ENCODE measurements at regions not wholly inside any gene's neighbourhood (a gene's known extent, or its start where the extent isn't known, plus 50 kb on each side); places are given as distances from the start of the nearest gene placed in this dataset.

GRCh38 chr9:107431461-107431860 is 58.1 kb downstream of the KLF4 start:
- no peak for DNase-seq (ENCODE audit: low read depth)

- no peak for DNase-seq (ENCODE audit: low read depth)
Observed at GRCh38 chr9:107430071-107430470, 59.5 kb downstream of the KLF4 start.

DNA sequence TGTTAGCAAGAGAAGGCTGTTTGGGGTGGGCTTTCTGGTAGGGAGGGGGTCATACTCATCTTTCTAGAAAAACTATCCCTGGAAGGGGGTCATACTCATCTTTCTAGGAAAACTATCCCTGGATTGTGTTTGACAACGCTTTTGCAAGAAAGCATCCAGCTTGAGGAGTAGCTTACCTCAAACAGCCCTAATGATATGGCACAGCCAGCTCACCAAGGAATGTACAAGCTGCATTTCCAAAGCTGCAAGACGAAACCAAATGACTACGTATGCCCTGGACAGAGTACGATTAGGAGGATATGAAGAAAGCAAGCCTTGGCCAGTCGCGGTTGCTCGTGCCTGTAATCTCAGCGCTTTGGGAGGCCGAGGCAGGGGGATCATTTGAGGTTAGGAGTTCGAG is 63.4 kb downstream of the KLF4 start:
- no peak for DNase-seq (ENCODE audit: low read depth)

DNA sequence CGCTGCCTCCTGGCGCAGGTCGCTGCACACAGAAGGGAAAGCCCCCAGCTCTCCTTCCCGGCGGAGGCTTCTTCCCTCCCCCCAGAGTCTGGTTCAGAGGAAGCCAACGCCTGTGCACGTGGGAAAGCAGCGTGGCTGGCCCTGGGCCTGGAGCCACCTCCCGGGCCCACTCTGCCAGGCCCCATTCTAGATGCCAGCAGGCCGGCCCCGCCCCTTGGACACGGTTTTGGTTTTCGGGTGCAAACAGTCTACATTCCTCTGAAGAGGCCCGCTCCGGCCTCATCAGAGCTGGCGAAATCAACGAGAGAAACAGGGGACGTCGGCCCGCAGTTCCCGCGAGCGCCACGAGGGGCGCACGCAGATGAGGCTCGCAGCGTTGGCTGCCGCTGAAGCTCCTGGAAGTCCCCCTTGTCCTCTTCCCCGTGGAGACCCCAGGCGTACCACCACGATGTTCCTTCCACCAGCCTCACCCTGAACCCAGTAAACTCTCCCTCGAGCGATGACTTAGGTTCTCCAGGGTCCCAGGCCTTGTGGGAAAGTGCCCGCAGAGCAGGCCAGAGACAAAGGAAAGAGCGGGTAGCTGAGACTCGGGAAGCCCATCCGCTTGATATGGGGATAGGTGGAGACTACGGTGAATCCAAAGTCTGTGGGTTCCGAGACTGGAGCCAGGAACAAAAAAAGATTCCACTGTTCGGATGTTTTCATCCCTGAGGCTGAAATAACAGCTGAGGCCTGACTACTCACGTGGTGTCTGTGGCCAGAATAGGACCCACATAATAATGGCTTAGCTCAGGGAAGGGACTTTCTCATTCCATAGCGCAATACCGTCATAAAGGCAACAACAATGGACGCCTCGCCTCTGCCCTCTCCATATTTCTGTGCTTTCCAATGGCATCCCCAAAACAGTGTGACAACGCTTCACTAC is 64.2 kb downstream of the KLF4 start:
- DNase-seq (ENCODE audit: low read depth) = peak; percentile 35

DNA sequence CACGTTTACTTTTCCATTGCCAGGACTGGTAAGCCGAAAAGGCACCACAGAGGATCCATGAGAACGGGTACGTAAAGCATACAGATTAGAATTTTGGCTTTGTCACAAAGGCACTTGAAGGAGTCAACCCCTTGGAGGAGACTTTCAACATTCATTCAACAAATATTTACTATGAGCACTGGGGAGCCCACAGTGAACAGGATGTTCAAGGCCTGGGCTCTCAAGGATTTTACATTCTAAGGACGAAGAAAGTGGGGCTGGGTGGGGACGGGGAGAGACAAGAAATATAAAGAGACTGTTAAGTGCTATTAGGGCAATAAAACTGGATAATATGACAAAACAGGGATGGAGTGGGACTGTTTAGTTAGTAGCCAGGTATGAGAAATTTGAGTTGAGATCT is 66.0 kb downstream of the KLF4 start:
- no peak for DNase-seq (ENCODE audit: low read depth)

- DNase-seq (ENCODE audit: low read depth) = no peak
Observed at GRCh38 chr9:107422189-107423185, 67.1 kb downstream of the KLF4 start.

DNA sequence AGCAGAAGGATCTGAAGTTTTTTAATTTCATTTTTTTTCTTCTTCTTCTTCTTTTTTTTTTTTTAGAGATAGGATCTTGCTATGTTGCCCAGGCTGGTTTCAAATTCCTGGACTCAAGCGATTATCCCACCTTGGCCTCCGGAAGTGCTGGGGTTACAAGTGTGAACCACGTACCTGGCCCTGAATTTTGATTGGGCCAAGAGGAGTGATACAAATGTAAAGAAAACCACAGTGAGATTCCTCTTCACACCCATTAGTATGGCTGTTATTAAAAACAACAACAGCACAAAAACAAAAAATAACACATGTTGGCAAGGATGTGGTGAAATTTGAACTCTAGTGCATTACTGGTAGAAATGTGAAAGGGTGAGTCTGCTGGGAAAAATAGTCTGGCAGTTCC is 79.1 kb downstream of the KLF4 start:
- DNase-seq (ENCODE audit: low read depth) = no peak

GRCh38 chr9:107409581-107410389 is 79.8 kb downstream of the KLF4 start:
- DNase-seq (ENCODE audit: low read depth) = no peak

- DNase-seq (ENCODE audit: low read depth) = no peak
Observed at GRCh38 chr9:107407675-107408074, 81.9 kb downstream of the KLF4 start.

GRCh38 chr9:107405511-107405910 is 84.1 kb downstream of the KLF4 start:
- no peak for DNase-seq (ENCODE audit: low read depth)

DNA sequence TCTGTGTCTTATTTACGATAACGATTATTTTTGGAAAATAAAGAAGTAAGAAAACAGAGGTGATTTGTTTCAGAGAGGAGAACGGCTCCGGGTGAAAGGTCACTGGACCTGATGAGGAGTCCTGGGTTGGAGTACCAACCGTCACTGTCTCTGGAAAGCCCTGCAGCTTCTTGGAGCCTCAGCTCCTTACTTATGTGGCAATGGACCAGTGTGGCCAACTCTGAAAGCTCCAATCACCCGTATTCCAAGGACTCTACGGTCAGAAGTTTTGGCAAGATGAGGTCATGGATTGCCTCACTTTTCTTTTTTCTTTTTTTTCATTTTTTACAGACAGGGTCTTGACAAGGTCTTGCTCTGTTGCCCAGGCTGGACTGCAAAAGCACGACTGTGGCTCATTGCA is 84.8 kb downstream of the KLF4 start:
- DNase-seq (ENCODE audit: low read depth) = no peak

- DNase-seq (ENCODE audit: low read depth) = no peak
Observed at GRCh38 chr9:107404161-107404560, 85.4 kb downstream of the KLF4 start.

- DNase-seq (ENCODE audit: low read depth) = no peak
Observed at GRCh38 chr9:107397076-107398044, 92.2 kb downstream of the KLF4 start.

GRCh38 chr9:107394264-107394663 is 95.3 kb downstream of the KLF4 start:
- no peak for DNase-seq (ENCODE audit: low read depth)

DNA sequence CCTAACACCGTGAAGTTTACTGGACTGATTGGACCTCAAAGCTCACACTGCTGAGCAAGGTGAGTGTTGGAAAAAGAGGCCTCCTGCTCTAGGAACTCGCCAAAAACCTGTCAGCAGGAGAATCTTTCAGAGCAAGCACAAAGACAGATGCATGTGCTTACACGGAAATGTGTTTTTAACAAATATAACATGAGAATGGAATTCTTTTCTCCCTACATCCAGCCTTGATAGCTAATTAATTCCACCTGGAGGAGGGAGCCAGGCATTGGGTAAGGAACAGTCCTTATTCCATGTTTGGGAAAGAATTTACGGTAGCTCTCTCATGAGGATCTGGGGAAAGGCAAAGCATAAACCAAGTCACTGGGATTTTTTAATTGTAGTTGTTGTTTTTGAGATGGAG is 98.8 kb downstream of the KLF4 start:
- DNase-seq (ENCODE audit: low read depth) = no peak

DNA sequence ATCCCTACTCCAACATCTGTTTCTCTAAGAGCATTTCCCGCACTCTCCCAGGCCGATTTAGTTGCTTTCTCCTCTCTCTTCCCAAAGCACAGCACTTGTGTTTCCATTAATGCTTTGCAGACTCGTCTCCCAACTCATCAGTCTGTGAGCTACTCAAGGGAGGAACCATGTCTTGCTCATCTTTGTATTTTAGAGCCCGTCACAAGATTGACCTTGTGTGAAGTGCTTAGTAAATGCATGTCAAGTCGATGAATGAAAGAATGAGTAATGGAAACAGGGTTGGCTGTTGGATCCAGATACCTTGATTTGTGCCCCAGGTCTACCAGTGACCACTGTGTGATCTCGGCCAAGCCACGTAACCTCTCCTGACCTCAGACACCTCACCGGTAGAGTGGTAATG is 99.3 kb downstream of the KLF4 start:
- no peak for DNase-seq (ENCODE audit: low read depth)

DNA sequence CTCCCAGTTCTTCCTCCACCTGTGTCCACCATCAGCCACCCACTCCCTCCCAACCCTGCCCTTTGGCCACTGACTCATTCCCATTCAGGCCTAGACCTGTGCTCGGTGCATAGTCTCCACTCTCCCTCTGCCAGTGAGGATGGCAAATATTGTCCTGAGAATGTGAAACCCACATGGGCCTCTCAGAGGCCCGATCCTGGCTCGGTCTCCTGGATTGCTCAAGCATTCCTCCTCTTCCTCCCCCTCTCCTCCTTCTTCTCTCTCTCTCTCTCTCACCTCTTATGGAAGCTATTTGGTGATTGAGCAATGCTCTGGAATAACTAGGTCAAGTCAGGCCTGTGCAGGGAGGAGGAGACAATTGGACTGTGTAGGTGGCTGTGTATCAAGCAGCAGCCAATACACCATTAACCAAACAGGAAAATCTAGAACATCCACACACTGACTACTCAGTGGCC is 99.9 kb downstream of the KLF4 start:
- DNase-seq (ENCODE audit: low read depth) = no peak

- DNase-seq (ENCODE audit: low read depth) = no peak
Observed at GRCh38 chr9:107388890-107389289, 100.7 kb downstream of the KLF4 start.

GRCh38 chr9:107387409-107387808 is 102.2 kb downstream of the KLF4 start:
- DNase-seq (ENCODE audit: low read depth) = no peak

- no peak for DNase-seq (ENCODE audit: low read depth)
Observed at GRCh38 chr9:107386396-107386795, 103.2 kb downstream of the KLF4 start.
